ENCODE measurements at regions not wholly inside any gene's neighbourhood (a gene's known extent, or its start where the extent isn't known, plus 50 kb on each side); places are given as distances from the start of the nearest gene placed in this dataset.
"Not testable (repeated sequence)": the region's sequence is repeated elsewhere in the genome, so short reads cannot be mapped to it uniquely, and the experiment has no call there.

GRCh38 chrX:36683507-36683906 lies 324.7 kb upstream of the FAM47C start:
- no peak for DNase-seq

DNA sequence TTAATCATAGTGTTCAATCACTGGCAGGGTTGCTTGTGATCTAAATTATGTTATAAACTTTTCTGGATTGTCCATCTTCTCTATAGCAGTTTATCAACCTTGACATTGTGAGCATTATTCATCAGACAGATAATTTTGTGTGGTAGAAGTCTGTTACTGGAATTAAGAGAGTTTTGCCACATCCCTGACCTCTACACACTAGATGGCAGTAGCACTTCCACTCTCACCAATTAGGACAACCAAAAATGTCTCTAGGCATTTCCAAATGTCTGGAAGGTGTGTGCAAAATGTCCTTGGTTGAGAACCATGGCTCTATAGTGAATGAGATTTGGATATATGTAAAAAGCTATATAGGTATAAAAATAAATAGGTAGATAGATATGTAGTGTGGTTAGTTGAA lies 324.1 kb upstream of the FAM47C start:
- DNase-seq = no peak

- no peak for DNase-seq
Observed at GRCh38 chrX:36721990-36722389, 286.2 kb upstream of the FAM47C start.

- no peak for DNase-seq
Observed at GRCh38 chrX:36753602-36754001, 254.6 kb upstream of the FAM47C start.

DNA sequence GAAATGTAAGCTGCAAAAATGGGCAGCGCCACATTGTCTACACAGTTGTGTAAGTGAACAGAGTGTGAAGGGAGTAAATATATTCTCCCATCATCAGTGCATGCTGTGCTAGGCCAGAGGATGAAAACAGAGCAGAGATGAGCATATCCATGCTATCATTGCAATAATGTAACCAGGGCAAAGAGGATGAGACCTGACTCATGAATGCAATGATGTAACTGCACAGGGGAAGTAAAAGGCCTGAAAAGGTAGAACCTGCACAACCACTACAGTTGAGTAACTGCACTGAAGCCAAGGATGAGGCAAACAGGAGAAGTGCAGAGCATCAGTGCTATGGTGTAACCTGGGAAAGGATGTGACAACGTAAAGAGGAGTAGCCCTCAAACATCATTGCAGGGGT lies 220.4 kb upstream of the FAM47C start:
- no peak for DNase-seq

- no peak for DNase-seq
Observed at GRCh38 chrX:36803151-36803550, 205.0 kb upstream of the FAM47C start.

DNA sequence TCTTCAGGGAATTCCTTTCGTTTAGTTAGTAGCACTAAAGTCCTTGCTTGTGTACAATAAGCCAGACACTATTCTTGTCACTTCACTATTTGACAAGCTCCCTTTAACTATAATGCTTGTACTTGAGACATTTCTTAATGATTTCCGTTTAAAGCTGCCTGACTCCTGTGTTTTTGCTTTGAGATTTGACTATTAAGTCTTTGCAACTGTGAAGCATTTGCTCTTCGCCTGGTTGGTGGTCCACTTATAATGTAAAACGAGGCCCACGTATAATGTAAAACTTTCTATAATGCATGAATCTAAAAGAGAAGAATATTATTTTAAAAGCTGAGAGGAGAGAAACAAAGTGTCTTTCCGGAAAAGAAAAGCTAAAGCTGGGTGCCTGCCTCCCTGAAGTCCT lies 204.1 kb upstream of the FAM47C start:
- no peak for DNase-seq

DNA sequence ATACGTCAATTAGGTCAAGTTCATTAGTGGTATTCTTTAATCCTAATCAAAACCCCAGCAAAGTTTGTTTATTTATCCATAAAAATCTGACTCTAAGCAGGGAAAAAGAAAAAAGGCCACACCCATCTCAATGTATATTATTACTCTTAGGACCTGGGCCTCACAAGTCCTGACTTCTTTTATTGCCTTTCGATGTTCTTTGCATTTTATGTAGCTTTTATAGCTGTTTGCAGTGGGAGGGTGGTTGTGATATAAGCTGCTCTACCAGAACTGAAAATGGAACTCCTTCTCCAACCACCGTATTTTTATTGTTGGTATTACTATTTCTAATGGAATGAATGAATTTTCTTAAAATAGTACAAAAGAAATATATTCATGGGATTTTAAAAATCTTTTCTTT lies 163.3 kb upstream of the FAM47C start:
- no peak for DNase-seq

- DNase-seq = no peak
Observed at GRCh38 chrX:36847496-36847895, 160.7 kb upstream of the FAM47C start.

DNA sequence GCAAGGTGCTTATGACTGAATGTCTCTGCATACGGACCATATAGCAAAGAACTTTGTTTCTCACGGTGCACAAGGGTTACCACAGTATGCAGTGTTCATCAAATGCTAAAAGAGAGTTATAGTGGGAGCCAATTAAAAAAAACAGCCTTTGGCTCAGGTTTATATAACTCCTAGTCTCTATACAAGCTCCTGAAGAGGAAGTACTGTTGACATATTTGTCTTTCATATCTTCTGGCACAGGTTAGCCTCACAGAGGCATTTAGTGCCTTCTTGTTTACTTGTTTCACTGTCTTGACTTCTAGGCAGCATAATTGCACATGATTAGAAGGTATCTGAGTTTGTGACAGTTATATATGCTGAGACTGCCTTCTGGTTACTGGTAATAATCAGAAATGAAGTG lies 158.8 kb upstream of the FAM47C start:
- DNase-seq = no peak

- no peak for DNase-seq
Observed at GRCh38 chrX:36856849-36857248, 151.3 kb upstream of the FAM47C start.

DNA sequence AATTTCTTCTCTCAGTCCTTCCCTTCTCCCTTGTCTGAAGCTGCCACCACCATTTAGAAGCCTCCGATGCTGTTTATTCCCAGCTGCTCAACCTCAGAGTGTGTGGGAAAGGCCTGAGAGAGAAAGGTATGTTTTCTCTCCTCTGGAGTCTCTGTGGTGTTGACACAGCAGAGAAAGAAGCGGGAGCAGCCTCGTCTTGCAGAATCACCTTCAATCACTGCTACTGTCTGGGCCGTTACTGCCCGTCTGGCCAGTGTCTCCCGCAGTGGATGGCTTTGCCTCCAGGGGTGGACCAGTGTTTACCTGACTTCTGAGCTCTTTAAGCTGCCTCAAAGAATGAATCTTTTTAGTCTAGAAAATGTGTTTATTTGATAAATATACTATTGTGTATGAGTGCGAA lies 148.9 kb upstream of the FAM47C start:
- DNase-seq = no peak

DNA sequence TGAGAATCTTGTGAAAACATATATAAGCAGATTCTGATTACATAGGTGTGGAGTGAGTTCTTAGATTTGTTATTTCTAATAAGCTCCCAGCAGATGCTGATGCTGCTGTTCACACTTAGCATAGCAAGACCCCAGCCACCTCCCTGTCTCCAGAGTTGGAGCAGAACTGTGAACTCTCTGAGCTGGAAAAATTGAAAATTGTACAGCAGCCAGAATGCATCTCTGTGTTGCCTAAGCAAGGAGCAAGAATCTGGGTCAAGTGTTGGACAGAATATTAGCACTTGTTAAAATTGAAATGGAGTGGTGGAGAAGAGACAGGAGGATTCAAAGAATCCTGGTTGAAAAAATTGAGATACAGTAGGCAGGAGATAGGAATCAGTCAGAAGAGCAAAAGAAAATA lies 146.6 kb upstream of the FAM47C start:
- DNase-seq = no peak

DNA sequence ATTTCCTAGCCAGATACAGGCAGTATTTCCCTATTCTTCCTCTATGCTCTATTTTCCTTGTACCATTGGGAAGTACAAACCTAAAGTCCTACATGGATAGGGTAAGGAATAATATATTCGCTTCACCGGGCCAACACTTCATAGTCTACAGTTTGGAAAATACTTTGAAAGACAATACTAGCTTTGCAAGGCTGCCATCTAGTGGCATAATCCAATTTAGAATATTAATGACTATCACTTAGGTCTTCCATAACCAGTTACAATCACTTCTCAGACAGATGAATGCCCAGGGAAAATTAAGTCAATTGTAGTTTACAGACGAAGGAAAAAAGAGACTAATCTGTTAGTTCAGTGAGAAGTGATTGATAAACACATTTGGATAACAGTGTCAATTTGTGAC lies 141.0 kb upstream of the FAM47C start:
- peak in 1 of 2 donors; percentile 38 for DNase-seq

DNA sequence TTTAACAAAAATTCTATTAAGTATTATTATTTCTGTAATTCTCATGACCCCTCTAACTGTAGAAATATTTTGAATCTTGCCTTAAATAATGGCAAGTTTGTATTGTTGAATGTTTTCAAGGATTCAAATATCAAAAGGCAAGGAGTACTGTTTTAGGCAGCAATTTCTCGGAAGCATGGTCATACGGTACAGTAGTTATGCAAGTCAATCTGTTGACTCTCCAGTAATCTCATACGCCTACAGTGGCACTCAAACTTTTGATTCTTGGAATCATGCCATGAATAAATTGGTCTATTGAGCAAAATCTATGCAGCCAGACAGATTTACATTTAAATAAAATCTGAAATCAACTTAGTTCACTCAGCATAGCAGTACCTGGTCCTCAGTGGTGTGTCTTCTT lies 139.6 kb upstream of the FAM47C start:
- no peak for DNase-seq

- DNase-seq = no peak
Observed at GRCh38 chrX:36869457-36869856, 138.7 kb upstream of the FAM47C start.

DNA sequence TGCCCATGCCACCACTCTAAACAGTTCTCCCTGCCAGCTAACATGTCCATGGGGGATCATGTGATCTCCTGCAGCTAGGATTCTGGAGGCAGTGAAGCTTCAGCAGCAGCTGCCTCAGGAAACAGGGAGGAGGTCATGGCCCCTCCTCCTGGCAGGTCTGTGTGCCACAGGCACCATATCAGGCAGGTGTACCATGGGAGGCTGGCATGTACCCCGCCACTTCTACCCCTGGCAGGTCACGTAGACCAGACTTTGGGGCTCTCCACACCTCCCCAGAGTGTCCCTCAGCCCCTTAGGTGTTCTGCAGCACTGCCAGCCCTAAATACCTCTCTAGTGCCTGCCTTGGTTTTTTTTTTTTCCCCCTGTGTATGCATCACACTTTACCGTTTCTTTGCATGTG lies 110.5 kb upstream of the FAM47C start:
- no peak for DNase-seq

- no peak for DNase-seq
Observed at GRCh38 chrX:36898301-36898700, 109.9 kb upstream of the FAM47C start.

- DNase-seq = not testable (repeated sequence)
Observed at GRCh38 chrX:36904561-36904960, 103.6 kb upstream of the FAM47C start.

DNA sequence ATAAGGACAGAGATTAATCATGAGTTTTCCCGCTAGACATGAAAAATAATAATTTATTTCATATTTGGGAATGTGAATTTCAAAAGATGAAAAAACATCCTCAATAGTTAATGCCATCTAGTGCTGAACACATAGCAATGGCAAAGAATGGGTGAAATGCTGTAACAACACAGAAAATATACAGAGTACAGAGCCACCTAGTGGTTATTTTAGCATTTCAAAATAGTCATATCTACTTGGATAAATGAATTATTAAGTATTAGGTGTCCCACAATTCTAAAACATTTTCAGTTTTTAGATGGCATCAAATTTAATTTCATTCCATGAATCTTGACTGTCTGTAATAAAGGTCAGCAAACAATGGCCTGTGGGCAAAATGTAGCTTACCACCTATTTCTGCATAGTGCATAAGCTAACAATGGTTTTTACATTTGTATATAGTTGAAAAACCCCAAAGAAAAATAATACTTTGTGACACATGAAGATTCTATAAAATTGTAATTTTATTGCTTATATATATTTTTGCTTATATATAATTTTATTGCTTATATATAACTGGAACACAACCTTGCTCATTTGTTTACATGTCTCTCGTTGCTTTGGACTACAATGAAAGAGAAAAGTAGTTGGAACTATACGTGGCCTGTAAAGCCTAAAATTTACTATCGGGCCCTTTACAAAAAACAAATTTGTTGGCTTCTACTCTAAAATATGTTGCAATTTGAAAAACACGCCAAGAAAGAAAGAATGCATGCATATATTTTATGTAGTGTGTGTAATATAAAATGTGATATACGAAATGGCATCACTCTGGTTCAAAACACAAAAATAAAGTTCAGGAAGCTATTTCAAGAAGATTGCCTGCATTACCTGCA lies 99.1 kb upstream of the FAM47C start:
- DNase-seq = peak; percentile 8 to 25

DNA sequence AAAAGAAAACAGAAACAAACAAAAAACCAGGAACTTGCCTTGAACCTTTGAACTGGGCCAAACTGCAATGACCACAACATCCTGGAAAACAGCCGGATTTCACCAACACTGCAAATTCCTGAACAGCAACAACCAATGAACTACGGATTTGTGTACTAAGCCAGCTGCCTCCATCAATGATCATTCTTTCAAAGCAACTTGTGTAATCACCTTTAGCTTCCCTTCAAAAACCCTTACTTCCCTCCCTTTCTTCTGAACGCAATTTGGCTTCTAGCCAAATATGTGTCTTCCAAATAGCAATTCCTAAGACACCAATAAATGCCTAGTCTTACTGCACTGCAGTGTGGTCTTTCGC lies 98.5 kb upstream of the FAM47C start:
- DNase-seq = no peak

GRCh38 chrX:36913551-36913950 lies 94.6 kb upstream of the FAM47C start:
- no peak for DNase-seq

GRCh38 chrX:36916941-36917340 lies 91.2 kb upstream of the FAM47C start:
- no peak for DNase-seq

DNA sequence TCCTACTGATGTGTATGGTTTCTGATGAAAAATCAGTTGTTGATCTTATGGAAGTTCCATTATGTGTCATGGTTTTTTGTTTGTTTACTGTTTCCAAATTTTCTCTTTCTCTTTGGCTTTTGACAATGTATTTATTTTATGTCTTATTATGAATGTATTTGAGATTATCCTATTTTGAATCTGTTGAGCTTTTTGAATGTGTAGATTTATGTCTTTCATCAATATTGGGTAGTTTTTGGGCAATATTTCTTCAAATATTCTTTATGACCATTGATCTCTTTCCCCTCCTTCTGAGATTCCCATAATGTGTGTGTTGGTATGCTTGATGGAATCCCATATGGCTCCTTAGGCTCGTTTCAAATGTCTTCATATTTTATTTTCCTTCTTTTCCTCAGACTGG lies 80.5 kb upstream of the FAM47C start:
- no peak for DNase-seq

GRCh38 chrX:36930491-36930890 lies 77.7 kb upstream of the FAM47C start:
- DNase-seq = no peak
